HG03432 (cell line): ENCODE measurements at regions not wholly inside any gene's neighbourhood (a gene's known extent, or its start where the extent isn't known, plus 50 kb on each side); places are given as distances from the start of the nearest gene placed in this dataset.
"Not testable (repeated sequence)": the region's sequence is repeated elsewhere in the genome, so short reads cannot be mapped to it uniquely, and the experiment has no call there.

Experiments used
- ATAC-seq: cut with Tn5 transposase; IDR thresholded peaks from one replicate; pipeline ENCODE4 v1.9.1; 2021; ENCODE audit warnings: mild to moderate bottlenecking, moderate library complexity; ENCODE audit not compliant: unreplicated experiment

DNA sequence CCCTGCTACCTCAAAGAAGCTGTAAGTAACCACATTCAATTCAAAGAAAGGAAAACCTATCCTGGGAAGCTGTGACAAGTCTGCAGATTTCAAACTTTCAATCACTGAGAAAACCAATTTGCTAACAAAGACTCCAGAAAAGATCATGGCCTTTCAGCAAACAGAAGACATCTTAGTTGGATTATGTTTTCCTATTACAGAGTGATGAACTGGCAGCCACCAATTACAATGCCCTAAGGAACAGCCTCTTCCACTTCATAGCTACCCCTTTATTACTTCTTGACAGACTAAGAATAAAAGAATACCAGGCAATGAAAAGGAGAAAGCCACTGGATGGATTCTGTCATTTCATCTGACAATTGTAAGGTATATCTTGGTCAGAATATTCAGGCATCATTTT is 128.2 kb upstream of the RASEF start:
- ATAC-seq = no peak

DNA sequence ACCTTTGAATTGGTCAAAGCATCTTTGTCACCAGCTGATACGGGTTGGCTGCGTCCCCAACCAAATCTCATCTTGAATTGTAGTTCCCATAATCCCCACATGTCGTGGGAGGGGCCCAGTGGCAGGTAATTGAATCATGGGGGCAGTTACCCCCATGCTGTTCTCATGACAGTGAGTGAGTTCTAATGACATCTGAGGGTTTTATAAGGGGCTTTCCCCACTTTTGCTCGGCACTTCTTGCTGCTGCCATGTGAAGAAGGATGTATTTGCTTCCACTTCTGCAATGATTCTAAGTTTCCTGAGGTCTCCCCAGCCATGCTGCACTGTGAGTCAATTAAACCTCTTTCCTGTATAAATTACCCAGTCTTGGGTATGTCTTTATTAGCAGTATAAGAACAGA is 126.1 kb upstream of the RASEF start:
- ATAC-seq = not testable (repeated sequence)

DNA sequence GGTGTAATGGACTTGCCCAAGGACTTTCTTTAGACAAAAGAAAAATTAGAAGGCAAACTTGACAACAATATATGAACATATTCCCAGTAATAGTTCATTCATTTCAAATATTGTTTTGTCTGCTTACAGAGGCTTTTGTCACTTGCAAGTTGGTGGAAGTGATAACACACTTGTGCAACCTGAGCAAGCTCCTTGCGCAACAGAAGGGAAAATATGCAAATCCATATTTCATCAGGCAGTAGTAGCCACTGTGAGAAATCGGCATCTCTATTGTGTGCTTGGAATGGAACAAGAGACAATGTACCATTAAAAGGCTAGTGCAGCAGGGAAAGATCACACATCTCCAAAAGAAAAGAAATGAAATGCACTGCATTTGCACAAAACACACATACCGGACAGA is 125.3 kb upstream of the RASEF start:
- no peak for ATAC-seq

DNA sequence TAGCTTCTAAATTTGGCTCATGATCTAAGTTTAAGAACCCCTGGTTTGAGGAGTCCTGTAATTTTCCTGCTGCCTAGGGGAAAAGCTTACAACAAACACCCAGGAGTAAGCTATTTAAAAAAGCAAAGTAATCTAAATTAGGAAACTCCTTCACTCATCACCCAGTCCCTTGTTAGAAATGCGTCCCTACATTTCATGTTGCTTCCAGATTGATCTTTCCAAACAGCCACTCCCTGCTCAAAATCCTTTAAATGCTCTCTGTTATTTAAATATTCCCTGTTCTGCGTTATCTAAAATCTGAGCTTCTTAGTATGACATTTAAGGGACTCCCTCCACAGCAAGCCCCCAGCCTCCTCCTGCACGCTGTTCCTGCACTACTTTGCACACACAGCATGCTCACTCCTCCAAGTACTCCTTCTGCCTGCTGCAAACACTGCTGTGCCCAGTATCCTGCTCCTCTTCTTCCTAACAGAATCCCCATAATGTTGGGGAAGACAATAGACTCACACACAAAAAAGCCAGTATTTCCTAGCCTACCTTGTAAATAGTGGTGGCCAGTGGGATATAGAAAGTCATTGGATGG is 123.3 kb upstream of the RASEF start:
- no peak for ATAC-seq

DNA sequence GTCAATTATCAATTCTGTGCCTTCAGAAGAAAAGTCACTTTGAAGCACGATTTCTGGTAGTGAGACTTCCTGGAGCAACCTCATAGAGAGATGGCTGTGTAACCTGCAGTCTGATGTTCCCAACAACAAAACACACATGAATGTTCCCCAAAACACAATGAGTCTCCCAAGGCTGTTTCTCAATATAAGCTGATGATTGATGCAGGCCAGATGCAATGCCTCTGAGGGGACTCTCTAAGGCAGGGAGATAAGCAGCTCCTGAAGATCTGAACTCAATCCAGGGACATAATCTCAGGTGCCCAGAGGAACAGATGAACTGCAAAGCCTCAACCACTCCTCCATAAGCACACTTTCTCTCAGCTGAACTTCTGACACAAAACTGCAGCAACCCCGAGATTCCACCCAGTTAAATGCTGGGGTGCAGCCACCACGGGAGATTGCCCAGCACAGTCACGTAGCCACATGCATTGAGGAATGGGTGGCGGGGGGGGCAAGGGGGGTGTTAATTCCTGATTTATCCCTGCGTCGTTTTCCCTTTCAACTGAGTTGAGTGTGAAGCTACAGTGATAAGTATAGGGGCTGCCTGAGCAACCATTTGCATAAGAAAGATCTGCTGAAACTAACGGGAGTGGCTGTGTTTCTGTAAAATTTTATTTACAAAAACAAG is 122.7 kb upstream of the RASEF start:
- ATAC-seq = no peak

DNA sequence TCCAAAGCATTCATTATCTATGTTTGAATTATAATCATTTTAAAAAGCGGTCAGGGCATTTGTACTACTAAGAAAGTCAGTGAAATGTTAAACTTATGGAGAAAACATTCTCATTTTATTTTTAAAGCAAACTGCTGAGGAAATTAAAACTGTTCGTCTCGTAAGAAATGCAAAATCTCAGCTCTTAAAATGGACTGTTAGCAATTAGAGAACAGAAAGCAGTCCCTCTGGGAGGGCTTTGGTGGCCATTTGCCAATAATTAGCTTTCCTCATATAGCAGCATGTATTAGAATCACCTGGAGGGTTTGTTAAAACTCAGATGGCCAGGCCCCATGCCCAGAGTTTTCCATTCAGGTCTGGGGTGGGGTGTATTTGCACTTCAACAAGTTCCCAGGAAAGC is 120.7 kb upstream of the RASEF start:
- no peak for ATAC-seq

DNA sequence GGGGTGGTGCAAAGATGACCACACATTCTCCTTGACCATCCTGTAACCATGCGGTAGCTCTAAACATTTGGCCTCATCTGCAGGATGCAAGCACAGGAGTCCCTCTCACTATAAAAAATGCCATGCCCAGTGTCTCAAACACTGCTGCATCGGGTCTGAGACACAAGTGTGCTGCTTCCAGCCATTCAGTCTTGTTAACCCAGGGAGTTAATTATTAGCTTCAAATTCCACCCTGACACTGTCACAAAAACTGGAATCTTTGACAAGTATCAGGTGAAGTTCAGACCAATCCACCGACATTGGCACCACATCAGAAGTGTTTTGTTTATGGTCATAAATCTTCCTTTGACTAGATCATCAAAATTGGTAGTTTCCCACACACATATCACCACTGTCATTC is 119.1 kb upstream of the RASEF start:
- no peak for ATAC-seq

DNA sequence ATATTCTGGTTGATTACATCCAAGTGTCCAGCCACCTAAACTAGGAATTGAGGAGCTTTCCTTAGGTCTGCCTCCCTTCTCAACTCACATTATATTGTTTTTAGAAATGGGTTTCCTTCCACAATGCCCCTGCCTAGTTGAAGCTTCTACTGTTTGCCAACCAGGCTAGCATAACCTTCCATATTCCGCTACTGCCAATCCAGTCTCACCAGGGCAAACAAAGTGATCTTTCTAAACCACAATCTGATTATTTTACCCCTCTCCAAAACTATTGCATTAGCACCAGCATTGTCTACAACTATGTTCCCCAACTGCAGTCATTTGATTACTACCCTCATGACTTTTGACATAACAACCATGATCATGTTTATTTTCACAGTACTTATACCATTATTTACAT is 115.8 kb upstream of the RASEF start:
- ATAC-seq = no peak

DNA sequence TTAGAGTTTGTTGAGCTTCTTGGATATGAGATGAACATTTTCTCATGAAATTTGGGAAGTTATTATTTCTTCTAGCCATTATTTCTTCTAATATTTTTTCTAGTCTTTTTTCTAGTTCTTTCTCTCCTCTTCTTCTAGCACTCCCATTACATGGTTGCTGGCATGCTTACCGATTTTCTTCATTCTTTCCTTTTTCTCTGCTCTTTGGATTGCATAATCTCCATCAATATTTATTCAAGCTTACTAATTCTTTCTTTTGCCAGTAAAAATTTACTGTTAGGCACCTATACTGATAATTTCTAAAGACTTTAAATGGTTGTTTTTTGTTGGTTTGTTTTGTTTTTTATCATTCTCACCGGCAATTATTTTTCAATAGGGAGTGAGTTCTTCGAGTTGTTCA is 114.8 kb upstream of the RASEF start:
- ATAC-seq = no peak

DNA sequence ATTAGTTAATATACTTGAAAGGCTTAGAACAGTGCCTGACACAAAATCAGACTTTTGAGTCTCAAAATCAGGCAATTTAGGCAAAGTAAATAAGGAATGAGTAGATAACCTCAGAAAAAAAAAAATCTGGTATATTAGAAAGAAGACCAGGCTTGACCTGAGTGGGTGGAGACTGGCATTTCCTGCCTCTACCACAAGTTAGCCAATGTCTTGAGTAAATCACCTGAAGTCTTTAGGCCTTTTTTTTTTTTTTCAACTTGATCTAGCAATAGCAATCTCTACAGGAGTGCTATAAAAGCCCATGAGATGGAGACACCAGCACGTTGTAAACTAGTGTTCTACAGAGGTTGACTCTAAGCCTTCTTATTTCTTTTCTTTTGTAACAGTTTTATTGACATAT is 104.2 kb upstream of the RASEF start:
- ATAC-seq = no peak

DNA sequence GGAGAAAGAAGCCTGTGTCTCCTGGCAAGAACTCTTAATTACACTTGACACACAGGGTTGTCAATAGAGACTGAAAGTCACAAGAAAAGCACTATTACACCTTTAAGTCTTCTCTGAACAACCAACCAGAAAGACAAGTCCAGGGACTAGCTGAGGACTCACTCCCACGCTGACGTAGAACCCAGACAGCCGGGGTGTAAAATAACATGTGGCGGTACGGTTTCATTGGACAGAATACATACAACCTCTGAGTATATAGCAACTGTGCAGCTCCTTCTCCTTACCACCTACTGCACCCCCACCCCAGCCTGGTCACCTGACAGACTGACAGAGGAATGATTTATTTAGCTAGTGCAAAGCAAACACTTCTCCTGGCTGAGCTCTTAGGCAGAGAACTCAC is 103.4 kb upstream of the RASEF start:
- ATAC-seq = no peak

DNA sequence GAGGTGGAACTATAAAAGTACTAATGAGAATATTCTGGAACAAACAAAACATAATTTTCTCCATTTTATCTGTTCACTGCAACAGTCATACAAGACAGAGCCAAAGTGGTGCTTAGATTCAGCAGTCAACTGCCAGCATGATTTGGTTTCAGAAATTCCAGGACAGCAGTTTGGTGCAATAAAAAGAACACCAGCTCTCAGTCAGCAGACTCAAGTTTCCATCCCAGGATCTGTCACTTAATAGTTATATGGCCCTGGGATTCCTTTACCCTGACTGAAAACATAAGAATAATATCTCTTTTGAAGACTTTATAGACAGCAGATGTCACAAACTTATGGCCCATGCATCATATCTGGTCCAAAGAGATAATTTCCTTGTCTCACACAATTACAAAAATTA is 92.8 kb upstream of the RASEF start:
- ATAC-seq = no peak

DNA sequence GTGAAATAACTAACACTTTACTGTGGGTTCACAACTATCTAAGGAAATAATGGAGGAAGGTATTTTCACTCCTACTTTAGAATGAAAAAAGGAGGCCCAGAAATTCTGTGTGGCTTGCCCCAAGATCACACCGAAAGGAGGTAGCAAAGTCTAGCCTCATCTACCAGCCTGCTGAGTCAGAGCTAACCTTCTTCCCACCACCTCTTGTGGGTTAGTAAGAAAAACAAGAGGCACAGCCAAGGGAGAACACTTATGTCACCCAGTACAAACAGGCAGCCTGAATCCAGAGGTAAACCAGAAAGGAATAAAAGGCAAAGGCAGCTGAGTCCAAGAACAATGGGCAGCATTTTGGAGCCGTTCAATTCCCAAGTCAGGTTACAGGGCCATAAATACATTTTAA is 91.9 kb upstream of the RASEF start:
- peak; percentile 42 for ATAC-seq

DNA sequence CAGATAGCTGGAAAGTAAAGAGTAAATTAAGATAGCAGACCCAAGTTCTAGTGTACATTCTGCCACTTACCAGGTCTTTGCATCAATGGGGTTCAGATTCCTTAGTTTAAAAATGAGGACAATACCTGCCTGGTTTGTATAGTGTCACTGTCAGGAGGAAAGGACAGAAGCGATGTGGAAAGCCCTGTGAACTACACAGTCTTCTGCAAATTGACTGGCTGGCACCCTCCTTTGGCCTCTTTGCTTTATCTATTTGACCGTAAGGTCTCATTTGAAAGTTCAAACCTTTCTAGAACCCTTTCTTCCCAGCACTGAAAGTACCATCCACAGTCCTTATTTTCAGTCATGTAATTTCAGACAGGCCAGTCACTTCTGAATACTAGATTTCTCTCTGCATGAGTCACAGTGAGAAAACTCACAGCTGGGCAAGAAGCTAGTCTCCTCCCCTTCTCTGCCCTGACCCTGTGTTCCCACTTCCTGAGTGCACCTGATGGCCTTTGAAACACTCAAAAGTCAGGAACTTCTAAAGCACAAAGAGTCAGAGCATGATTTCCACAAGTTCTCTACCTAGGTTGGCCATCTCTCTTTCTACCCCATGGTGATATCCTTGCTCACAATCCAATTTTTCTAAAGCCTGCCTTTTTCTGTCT is 91.3 kb upstream of the RASEF start:
- peak; percentile 97 for ATAC-seq

DNA sequence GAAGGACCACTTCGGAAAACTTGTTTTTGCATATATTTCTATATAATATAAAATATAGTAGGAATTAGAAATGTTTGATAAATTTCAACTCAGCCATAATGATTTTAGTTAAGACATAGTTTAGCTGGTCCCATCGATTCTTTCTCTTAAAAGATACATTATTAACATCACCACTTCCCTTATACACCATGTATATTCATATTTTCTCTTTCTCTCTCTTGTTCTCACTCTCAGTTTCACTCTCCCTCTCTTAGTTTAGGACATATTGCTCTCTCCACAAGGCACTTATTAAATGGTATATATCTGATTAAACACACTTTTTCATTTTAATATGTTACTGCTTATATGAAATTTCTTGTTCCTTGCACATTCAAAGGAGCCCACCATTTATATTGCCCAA is 90.1 kb upstream of the RASEF start:
- peak; percentile 29 for ATAC-seq

DNA sequence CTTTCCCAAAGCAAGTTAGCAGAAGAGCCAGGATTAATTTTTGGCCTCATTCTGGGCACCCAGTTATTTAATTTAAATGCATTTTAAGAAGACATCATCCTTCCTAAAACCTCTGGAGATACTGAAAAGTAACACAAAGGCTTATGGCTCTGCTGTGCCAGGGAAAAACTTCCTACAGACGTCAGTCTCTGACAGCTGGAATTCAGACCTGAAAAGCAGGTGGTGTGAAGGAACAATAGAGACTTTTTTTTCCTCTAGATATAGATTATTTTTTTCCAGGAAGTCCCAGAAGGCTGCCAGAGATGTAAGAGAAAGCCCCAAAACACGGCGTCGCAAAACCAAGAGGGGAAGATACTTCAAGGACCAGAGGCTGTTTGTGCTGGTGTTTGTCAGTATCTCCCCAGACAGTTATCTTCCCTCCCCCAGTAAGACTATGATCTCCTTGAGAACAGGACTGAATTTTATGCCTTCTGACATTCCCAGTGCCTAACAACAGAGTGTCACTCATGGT is 88.7 kb upstream of the RASEF start:
- ATAC-seq = no peak

DNA sequence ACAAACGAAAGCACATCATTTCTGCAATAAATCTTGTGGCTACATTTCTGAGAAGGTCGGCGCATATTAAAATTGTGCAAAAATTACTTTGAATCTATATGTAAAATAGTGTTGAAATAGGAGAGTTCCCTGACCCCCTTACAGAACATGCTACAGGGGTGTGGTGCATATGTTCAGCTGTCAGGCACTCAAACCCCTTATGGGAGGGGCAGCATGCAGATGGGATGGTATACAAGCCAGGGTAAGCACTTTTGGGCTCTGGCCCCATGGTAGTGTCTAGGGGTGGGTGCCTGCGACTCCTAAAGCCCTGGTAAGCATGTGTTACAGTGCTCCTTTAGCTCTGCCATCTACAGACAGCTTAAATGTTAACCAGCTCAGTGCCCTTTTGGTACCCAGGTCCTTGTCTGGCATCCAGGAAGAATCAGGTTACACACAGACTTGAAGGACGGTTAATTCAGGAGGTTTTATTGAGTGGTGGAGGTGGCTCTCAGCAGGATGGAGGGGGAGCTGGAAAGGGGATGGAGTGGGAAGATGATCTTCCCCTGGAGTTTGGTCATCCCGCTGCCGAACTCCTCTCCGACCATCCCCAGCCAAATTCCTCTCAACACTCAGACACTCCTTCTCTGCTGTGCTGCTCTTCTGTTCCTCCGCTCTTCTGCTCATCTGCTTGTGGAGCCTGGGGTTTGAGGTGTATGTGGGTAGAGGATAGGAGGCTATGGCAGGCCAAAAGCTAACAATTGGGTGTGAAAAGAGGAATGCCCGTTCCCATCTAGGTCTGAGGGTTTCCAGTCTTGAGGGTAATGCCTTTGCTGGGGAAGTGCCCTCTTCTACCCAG is 84.6 kb upstream of the RASEF start:
- ATAC-seq = no peak

DNA sequence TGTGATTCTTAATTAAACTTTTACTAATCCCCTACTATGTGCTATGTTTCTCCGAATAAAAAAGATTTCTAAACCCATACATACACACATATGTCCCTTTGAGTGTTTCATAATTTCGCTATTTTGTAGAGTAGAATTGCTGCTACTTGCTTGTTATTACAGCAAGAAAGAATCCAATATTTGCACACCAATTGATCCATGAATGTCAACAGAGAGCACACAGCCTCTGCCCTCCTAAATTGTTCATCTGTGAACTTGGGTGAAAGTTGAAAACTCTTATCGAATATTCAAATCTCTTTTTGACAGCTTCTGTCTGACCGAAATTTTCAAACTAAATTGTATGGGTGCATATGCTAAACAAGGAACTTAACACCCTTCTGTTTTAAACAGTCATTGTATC is 83.4 kb upstream of the RASEF start:
- ATAC-seq = no peak

DNA sequence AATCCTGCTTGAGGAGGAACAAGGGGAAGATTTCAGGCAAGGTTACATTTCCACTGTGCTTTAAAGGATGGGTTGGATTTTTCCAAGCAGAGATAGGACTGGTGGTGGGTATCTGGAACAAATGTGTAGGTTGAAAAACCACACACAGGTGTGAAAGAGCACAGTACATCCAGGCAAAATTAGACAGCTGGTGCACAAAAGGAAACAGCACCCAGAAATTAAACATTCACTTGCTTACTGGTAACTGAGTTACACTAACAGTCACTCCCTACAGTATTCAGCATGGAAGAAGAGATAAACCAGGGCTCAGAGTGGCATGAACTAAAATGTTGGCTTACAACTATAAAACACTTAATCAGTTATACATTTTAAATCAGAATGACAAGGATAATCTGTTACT is 81.5 kb upstream of the RASEF start:
- no peak for ATAC-seq

DNA sequence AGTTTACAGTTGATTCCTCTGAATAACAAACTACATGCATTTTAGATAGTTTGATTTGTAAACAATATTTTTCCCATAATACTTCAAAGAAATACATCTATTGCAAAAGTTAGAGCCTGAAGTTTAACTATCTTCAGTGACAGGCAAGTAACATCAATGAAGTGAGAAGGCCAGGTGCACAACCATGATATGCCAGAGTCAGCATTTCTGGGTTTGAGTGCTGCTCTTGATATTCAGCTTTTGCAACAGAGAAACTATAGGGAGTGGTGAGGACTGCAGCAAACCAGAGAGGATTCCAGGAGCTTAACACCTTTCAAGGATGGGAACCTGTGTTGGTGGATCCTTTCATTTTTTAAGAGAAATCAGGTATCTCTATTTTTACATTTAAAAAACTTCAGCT is 79.4 kb upstream of the RASEF start:
- no peak for ATAC-seq

DNA sequence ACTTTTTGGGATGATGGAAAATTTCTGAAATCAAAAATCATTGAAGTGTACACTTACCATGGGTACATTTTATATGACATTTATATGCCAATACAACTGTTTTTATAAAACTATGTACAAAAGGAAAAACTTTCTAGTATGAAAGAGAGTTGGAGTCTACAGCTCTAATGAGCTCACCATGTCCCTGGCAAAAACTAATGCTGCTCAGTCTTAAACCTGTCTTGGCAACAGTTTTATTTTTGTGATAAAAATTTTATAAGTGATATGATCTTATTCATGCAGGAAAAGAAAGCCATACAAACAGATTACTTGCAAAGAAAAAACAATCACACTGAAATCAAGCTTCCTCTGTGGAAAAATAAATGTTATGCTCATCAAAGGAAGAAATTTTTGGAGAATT is 78.9 kb upstream of the RASEF start:
- no peak for ATAC-seq

DNA sequence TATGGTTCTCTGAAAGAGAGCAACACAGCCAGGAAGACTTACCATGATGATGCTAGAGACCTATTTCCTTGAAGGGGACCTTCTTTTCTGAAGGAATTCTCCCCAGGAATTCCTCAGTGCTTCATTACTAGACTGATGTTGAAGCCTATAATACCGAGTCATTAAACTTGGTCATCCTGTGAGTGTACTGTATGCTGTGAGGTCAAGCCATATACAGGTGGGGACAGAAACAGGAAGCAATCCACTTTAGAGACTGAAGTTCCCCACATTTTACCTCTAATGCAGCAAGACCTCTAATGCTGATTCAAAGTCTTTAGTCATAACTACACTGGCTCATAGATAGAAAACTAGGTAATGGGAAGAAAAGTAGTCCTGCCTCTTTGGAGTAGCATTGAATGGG is 77.1 kb upstream of the RASEF start:
- ATAC-seq = no peak
